Heart left ventricle (tissue), 16 donors: ENCODE measurements at regions not wholly inside any gene's neighbourhood (a gene's known extent, or its start where the extent isn't known, plus 50 kb on each side); places are given as distances from the start of the nearest gene placed in this dataset.
"Not testable (repeated sequence)": the region's sequence is repeated elsewhere in the genome, so short reads cannot be mapped to it uniquely, and the experiment has no call there.

Source experiments
- ATAC-seq, 4 donors: fragments of 200-7000 bp; cut with Tn5 transposase; one replicate each; pipeline ENCODE4 v1.9.1; 2020 to 2022; ENCODE audit warnings: moderate library complexity in 4 of 4, mild to moderate bottlenecking in 3 of 4, moderate number of reproducible peaks in 1 of 4
- DNase-seq, 5 donors: peaks; one replicate each; pipeline ENCODE4 v3.0.0-alpha.2; 2020
- H3K27ac ChIP-seq, 12 donors: fragments of 200-600 bp; sonication (generic) in 4 of 12; one replicate each; pipeline versions ENCODE4 v1.5.0 to v1.8.0; 2016 to 2022; ENCODE audit warnings: mild to moderate bottlenecking in 2 of 12
- H3K27me3 ChIP-seq, 9 donors: fragments of 200-600 bp; sonication (generic) in 2 of 9; one replicate each; pipeline versions ENCODE4 v1.5.1 to v1.8.0; 2016 to 2022; ENCODE audit warnings: mild to moderate bottlenecking in 3 of 9
- H3K36me3 ChIP-seq, 9 donors: fragments of 200-600 bp; sonication (generic) in 2 of 9; one replicate each; pipeline versions ENCODE4 v1.5.0 to v1.8.0; 2018 to 2022; ENCODE audit warnings: mild to moderate bottlenecking in 2 of 9
- H3K4me1 ChIP-seq, 12 donors: fragments of 200-600 bp; sonication (generic) in 4 of 12; one replicate each; pipeline versions ENCODE4 v1.5.0 to v1.8.0; 2016 to 2022; ENCODE audit warnings: mild to moderate bottlenecking in 3 of 12
- H3K4me3 ChIP-seq, 12 donors: fragments of 200-600 bp; sonication (generic) in 4 of 12; one replicate each; pipeline versions ENCODE4 v1.5.0 to v1.8.0; 2017 to 2022; ENCODE audit warnings: mild to moderate bottlenecking in 9 of 12, moderate library complexity in 4 of 12
- H3K9me3 ChIP-seq, 12 donors: fragments of 200-600 bp; sonication (generic) in 4 of 12; one replicate each; pipeline versions ENCODE4 v1.5.0 to v1.8.0; 2016 to 2022; ENCODE audit warnings: mild to moderate bottlenecking in 1 of 12
- POLR2A ChIP-seq, 2 donors: fragments of 450-650 bp; IDR thresholded peaks; one replicate each; pipeline ENCODE4 v1.6.1; 2017; ENCODE audit warnings: antibody characterized with exemption in 2 of 2, mild to moderate bottlenecking in 2 of 2, moderate library complexity in 2 of 2
- WGBS, 4 donors: extraction: QIAGEN DNeasy Blood & Tissue Kit in 2 of 4; methylation state at CpG; one replicate each; pipeline versions ENCODE4 v1.1.5 to v1.1.7; 2013 to 2018; 5-methylcytosine and 5-hydroxymethylcytosine counted together
- intact Hi-C, 10 donors: fragments of 100-400 bp; cut with DNase I; formaldehyde crosslinking; loops; one replicate each; pipeline versions ENCODE4 v1.11.1 to v1.14.2; 2022
- TF ChIP-seq, protein P1 (sequence below), 12 donors: fragments of 200-600 bp; sonication (generic) in 4 of 12; IDR thresholded peaks; one replicate each; pipeline versions ENCODE4 v1.5.0 to v1.8.0; 2018 to 2022; ENCODE audit warnings: antibody characterized with exemption in 12 of 12, mild to moderate bottlenecking in 5 of 12
- donor health status: ischemic (EF 13 %, LVEDD 7.1; RV severe dilation, severe dysfunction).
- donor health status: healthy with polysubstance abuse.
- donor health status: DM: no; HTN: yes; CAD: no.
- donor health status: DM: no; HTN: no; CAD: no.
- donor health status: ischemic (EF 25% LVEDD 6.9; RV normal size, moderate dysfunction).
- donor health status: ischemic (EF 25% LVEDD 5.7; RV mildly dilated, moderate dysfunction).
- donor health status: healthy.
- donor health status: DM: yes; HTN: yes; CAD: no.
- donor health status: ischemic (EF 35%, LVEDD 5.7; RV mildly dilated, moderate dysfunction).
- donor health status: nonischemic (EF 11% LVEDD 7.7; RV severe dilation, severe dysfunction).
- donor health status: DM: yes; HTN: yes; CAD: no.
- donor health status: PGD.
- donor health status: ischemic (EF 29% LVEDD 5.4; RV normal size, mild dysfunction).
- donor health status: nonischemic (EF 23%, LVEDD 6.1; RV moderate dilation, normal function).

DNA sequence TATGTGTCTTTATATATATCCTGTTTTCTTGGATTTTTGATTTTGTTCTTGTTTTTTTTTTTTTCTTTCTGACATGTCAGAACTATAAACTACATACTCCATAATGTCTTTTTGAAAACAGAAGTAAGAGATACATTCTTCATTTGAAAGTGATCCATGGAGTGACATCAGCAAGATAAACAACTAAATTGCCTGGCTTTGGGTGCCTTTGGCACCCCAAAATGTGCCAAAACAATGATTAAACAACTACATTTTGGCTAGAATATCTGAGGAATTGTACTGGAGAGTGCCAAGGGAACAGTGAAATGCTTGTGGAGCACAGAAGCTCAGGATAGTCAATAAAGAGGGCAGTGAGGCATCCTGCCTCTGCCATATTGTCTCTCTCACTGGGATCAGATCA is 766.1 kb upstream of the ANO3 start:
- intact Hi-C loops = no loop called here
- H3K36me3 ChIP-seq = no peaks in the 10 kb centered on the region
- no peaks in the 10 kb centered on the region for H3K27me3 ChIP-seq
- H3K4me1 ChIP-seq = peaks cover 0 to 7% (median 0%) of the 10 kb centered on the region in 12 donors
- H3K9me3 ChIP-seq = no peaks in the 10 kb centered on the region
- DNase-seq (no peak), ATAC-seq (no peak)
- TF ChIP-seq POLR2A (IDR thresholded peaks at IDR 0.05) = no peak
- TF ChIP-seq, protein P1, sequence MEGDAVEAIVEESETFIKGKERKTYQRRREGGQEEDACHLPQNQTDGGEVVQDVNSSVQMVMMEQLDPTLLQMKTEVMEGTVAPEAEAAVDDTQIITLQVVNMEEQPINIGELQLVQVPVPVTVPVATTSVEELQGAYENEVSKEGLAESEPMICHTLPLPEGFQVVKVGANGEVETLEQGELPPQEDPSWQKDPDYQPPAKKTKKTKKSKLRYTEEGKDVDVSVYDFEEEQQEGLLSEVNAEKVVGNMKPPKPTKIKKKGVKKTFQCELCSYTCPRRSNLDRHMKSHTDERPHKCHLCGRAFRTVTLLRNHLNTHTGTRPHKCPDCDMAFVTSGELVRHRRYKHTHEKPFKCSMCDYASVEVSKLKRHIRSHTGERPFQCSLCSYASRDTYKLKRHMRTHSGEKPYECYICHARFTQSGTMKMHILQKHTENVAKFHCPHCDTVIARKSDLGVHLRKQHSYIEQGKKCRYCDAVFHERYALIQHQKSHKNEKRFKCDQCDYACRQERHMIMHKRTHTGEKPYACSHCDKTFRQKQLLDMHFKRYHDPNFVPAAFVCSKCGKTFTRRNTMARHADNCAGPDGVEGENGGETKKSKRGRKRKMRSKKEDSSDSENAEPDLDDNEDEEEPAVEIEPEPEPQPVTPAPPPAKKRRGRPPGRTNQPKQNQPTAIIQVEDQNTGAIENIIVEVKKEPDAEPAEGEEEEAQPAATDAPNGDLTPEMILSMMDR (IDR thresholded peaks at IDR 0.05) = no peak
- H3K4me3 ChIP-seq = no peak overlapping the region
- H3K27ac ChIP-seq = no peak overlapping the region

DNA sequence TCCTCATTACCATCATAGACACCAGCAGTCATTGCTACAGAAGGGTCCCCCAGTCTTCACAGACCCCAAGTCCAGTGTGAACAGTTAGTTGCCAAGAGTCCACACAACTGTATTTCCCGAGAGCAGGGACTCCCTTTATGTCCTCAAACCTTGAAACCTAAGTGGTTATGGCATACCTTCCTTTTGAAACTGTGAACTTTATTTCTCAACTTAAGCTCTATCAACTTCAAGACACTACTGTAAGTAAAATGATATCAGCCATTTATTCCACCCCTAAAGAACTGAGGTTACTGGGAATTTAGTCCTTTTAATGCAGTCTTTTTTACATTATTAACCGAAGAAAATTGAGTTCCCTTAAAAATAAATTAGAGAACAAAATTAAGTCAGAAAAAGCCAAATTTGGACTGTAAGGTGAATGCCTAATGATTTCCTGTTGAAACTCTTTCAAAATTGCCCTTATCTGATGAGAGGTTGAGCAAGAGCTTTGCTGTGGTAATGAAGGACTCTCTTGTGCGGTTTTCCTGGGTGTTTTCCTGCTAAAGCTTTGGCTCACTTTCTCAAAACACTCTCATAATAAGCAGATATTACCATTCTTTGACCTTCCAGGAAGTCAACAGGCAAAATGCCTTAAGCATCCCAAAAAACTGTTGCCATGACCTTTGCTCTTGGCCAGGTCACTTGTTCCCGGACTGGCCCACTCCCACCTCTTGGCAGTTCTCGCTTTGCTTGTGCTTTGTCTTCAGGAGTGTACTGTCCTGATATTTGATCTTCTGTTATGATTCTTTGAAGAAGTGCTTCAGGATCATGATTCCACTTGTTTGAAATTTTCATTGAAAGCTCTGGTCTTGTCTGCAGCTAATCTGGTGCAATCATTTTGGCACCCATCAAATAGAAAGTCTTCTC is 765.4 kb upstream of the ANO3 start:
- intact Hi-C loops = no loop called here
- 65 to 76% (median 72%) methylated on average over 5 of the region's 5 CpGs for WGBS, 4 donors
- peaks cover 0 to 7% (median 0%) of the 10 kb centered on the region in 12 donors for H3K4me1 ChIP-seq
- no peaks in the 10 kb centered on the region for H3K27me3 ChIP-seq
- H3K9me3 ChIP-seq = no peaks in the 10 kb centered on the region
- H3K4me3 ChIP-seq = no peak overlapping the region
- DNase-seq (peak in 4 of 5 donors; percentile 6 to 44 (median 27)), ATAC-seq (peak; percentile 54 to 82 (median 68))
- H3K27ac ChIP-seq = no peak overlapping the region
- TF ChIP-seq, protein P1 (IDR thresholded peaks at IDR 0.05) = no peak
- TF ChIP-seq POLR2A (IDR thresholded peaks at IDR 0.05) = no peak
- no peaks in the 10 kb centered on the region for H3K36me3 ChIP-seq

DNA sequence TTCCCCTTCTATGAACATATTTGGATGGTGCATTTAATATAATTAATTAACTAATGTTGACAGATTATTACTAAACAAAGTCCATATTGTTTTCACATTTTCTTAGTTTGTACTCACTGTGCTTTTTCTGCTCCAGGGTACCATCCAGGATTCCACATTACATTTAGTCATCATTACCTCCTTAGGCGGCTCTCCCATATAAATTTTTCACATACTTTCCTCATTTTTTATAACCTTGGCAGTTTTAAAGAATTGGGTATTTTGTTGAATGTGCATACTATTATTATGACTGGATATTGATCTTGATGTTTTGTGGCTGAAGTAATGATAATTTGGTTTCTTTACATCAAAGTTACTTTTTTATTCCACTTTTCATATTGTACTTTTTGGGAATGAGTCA is 755.6 kb upstream of the ANO3 start:
- DNase-seq = no peak
- 64 to 100% (median 86%) methylated on average over 1 of the region's 1 CpG for WGBS, 4 donors
- H3K36me3 ChIP-seq = no peaks in the 10 kb centered on the region
- no peak overlapping the region for H3K27ac ChIP-seq
- H3K9me3 ChIP-seq = peaks cover 0 to 1% (median 0%) of the 10 kb centered on the region in 12 donors
- no peak for TF ChIP-seq POLR2A (IDR thresholded peaks at IDR 0.05)
- TF ChIP-seq, protein P1 (IDR thresholded peaks at IDR 0.05) = no peak
- H3K4me1 ChIP-seq = no peaks in the 10 kb centered on the region
- H3K4me3 ChIP-seq = no peak overlapping the region
- H3K27me3 ChIP-seq = no peaks in the 10 kb centered on the region
- no peak for ATAC-seq
- intact Hi-C loops = loop anchor here in 1 of 10 donors (10.0 kb wide), 1 partner anchor 62 kb away; no protein-coding TSS in a partner anchor

DNA sequence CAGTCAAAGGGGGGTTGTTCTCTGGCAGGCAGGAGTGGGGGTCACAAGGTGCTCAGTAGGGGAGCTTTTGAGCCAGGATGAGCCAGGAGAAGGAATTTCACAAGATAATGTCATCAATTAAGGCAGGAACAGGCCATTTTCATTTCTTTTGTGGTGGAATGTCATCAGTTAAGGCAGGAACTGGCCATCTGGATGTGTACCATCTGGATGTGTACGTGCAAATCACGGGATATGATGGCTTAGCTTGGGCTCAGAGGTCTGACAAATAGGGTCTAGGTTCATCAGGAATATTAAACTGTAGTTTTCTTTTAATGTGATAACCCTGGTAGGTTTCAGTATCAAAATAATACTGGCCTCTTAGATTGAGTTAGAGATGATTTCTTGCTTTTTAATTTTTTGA is 752.4 kb upstream of the ANO3 start:
- not testable (repeated sequence) for H3K27me3 ChIP-seq, H3K27ac ChIP-seq, H3K4me3 ChIP-seq, H3K9me3 ChIP-seq, H3K36me3 ChIP-seq, DNase-seq, ATAC-seq, H3K4me1 ChIP-seq
- 12 to 31% (median 26%) methylated on average over 2 of the region's 2 CpGs for WGBS, 4 donors
- intact Hi-C loops = loop anchor here in 1 of 10 donors (10.0 kb wide), 1 partner anchor 65 kb away; no protein-coding TSS in a partner anchor
